ENCODE measurements at regions not wholly inside any gene's neighbourhood (a gene's known extent, or its start where the extent isn't known, plus 50 kb on each side); places are given as distances from the start of the nearest gene placed in this dataset.

DNA sequence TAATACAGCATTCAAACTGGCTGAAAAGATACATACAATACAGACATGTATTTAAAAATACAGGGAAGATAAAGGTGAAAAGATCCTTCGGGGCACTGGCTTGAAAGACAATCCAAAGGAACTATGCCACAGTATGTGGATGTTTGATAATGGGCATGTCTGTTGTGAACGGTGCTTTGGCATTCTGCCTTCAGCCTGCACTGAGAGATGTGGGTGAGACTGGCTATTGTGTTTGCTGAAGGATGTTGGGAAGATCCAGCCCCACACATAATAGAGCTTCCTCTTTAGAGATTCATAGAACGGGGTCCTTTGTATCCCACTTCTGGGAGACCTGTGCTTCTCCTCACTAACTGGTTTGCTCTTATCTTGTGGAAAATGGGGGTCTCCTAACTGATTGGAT, 65.1 kb upstream of the CXCR4 start:
- TF ChIP-seq, protein P1, sequence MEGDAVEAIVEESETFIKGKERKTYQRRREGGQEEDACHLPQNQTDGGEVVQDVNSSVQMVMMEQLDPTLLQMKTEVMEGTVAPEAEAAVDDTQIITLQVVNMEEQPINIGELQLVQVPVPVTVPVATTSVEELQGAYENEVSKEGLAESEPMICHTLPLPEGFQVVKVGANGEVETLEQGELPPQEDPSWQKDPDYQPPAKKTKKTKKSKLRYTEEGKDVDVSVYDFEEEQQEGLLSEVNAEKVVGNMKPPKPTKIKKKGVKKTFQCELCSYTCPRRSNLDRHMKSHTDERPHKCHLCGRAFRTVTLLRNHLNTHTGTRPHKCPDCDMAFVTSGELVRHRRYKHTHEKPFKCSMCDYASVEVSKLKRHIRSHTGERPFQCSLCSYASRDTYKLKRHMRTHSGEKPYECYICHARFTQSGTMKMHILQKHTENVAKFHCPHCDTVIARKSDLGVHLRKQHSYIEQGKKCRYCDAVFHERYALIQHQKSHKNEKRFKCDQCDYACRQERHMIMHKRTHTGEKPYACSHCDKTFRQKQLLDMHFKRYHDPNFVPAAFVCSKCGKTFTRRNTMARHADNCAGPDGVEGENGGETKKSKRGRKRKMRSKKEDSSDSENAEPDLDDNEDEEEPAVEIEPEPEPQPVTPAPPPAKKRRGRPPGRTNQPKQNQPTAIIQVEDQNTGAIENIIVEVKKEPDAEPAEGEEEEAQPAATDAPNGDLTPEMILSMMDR (IDR thresholded peaks at IDR 0.05), result no peak
- TF ChIP-seq, protein P2, sequence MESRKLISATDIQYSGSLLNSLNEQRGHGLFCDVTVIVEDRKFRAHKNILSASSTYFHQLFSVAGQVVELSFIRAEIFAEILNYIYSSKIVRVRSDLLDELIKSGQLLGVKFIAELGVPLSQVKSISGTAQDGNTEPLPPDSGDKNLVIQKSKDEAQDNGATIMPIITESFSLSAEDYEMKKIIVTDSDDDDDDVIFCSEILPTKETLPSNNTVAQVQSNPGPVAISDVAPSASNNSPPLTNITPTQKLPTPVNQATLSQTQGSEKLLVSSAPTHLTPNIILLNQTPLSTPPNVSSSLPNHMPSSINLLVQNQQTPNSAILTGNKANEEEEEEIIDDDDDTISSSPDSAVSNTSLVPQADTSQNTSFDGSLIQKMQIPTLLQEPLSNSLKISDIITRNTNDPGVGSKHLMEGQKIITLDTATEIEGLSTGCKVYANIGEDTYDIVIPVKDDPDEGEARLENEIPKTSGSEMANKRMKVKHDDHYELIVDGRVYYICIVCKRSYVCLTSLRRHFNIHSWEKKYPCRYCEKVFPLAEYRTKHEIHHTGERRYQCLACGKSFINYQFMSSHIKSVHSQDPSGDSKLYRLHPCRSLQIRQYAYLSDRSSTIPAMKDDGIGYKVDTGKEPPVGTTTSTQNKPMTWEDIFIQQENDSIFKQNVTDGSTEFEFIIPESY (IDR thresholded peaks at IDR 0.05; ENCODE audit: borderline replicate concordance, low read depth), result no peak
- no peak for TF ChIP-seq RAD21 (IDR thresholded peaks at IDR 0.05; ENCODE audit: low read length)
- TF ChIP-seq GABPA (IDR thresholded peaks at IDR 0.05; ENCODE audit: low read depth), result no peak
- no peak for TF ChIP-seq MAX (IDR thresholded peaks at IDR 0.05; ENCODE audit: low read depth)
- TF ChIP-seq, protein P3, sequence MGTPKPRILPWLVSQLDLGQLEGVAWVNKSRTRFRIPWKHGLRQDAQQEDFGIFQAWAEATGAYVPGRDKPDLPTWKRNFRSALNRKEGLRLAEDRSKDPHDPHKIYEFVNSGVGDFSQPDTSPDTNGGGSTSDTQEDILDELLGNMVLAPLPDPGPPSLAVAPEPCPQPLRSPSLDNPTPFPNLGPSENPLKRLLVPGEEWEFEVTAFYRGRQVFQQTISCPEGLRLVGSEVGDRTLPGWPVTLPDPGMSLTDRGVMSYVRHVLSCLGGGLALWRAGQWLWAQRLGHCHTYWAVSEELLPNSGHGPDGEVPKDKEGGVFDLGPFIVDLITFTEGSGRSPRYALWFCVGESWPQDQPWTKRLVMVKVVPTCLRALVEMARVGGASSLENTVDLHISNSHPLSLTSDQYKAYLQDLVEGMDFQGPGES (IDR thresholded peaks at IDR 0.05; ENCODE audit: low read depth, low read length), result no peak
- no peak for TF ChIP-seq POLR2AphosphoS5 (IDR thresholded peaks at IDR 0.05; ENCODE audit: low read depth, low read length)
- no peak for TF ChIP-seq EZH2phosphoT487 (IDR thresholded peaks at IDR 0.05; ENCODE audit: borderline replicate concordance, low read depth)
- TF ChIP-seq, protein P4, sequence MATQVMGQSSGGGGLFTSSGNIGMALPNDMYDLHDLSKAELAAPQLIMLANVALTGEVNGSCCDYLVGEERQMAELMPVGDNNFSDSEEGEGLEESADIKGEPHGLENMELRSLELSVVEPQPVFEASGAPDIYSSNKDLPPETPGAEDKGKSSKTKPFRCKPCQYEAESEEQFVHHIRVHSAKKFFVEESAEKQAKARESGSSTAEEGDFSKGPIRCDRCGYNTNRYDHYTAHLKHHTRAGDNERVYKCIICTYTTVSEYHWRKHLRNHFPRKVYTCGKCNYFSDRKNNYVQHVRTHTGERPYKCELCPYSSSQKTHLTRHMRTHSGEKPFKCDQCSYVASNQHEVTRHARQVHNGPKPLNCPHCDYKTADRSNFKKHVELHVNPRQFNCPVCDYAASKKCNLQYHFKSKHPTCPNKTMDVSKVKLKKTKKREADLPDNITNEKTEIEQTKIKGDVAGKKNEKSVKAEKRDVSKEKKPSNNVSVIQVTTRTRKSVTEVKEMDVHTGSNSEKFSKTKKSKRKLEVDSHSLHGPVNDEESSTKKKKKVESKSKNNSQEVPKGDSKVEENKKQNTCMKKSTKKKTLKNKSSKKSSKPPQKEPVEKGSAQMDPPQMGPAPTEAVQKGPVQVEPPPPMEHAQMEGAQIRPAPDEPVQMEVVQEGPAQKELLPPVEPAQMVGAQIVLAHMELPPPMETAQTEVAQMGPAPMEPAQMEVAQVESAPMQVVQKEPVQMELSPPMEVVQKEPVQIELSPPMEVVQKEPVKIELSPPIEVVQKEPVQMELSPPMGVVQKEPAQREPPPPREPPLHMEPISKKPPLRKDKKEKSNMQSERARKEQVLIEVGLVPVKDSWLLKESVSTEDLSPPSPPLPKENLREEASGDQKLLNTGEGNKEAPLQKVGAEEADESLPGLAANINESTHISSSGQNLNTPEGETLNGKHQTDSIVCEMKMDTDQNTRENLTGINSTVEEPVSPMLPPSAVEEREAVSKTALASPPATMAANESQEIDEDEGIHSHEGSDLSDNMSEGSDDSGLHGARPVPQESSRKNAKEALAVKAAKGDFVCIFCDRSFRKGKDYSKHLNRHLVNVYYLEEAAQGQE (IDR thresholded peaks at IDR 0.05; ENCODE audit: low read depth, low read length), result no peak
